Hepatocyte (in vitro differentiated cells): ENCODE measurements at regions not wholly inside any gene's neighbourhood (a gene's known extent, or its start where the extent isn't known, plus 50 kb on each side); places are given as distances from the start of the nearest gene placed in this dataset.
"Not testable (repeated sequence)": the region's sequence is repeated elsewhere in the genome, so short reads cannot be mapped to it uniquely, and the experiment has no call there.

Source experiments
- CTCF ChIP-seq: fragments of 200-600 bp; sonication (generic); IDR thresholded peaks from 2 replicates; pipeline ENCODE4 v1.5.1; 2016; ENCODE audit warnings: antibody characterized with exemption, mild to moderate bottlenecking; ENCODE audit not compliant: poor library complexity
- EZH2 ChIP-seq: fragments of 200-600 bp; sonication (generic); IDR thresholded peaks from 2 replicates; pipeline ENCODE4 v1.6.1; 2016; ENCODE audit warnings: antibody characterized with exemption, mild to moderate bottlenecking, borderline replicate concordance

- not testable (repeated sequence) for TF ChIP-seq CTCF, EZH2
These were observed 204.0 kb upstream of the MAOA start for GRCh38 chrX:43451976-43452686.
